ENCODE measurements at regions not wholly inside any gene's neighbourhood (a gene's known extent, or its start where the extent isn't known, plus 50 kb on each side); places are given as distances from the start of the nearest gene placed in this dataset.
"Not testable (repeated sequence)": the region's sequence is repeated elsewhere in the genome, so short reads cannot be mapped to it uniquely, and the experiment has no call there.

- no peak for FAIRE-seq
Measured at GRCh38 chr2:128416806-128417205, 98.1 kb upstream of the HS6ST1 start.

GRCh38 chr2:128417264-128417663 lies 98.6 kb upstream of the HS6ST1 start:
- FAIRE-seq, result not testable (repeated sequence)

GRCh38 chr2:128420131-128420530 lies 101.5 kb upstream of the HS6ST1 start:
- FAIRE-seq, result no peak

- no peak for FAIRE-seq
Measured at GRCh38 chr2:128420776-128421175, 102.1 kb upstream of the HS6ST1 start.

GRCh38 chr2:128421286-128421685 lies 102.6 kb upstream of the HS6ST1 start:
- FAIRE-seq, result no peak

GRCh38 chr2:128421861-128422311 lies 103.2 kb upstream of the HS6ST1 start:
- no peak for FAIRE-seq

GRCh38 chr2:128422571-128422970 lies 103.9 kb upstream of the HS6ST1 start:
- FAIRE-seq, result no peak

- no peak for FAIRE-seq
Measured at GRCh38 chr2:128423788-128424165, 105.1 kb upstream of the HS6ST1 start.

GRCh38 chr2:128424406-128425171 lies 105.9 kb upstream of the HS6ST1 start:
- no peak for FAIRE-seq

- FAIRE-seq, result no peak
Measured at GRCh38 chr2:128425216-128425615, 106.5 kb upstream of the HS6ST1 start.

- FAIRE-seq, result no peak
Measured at GRCh38 chr2:128425731-128426620, 107.3 kb upstream of the HS6ST1 start.

- FAIRE-seq, result no peak
Measured at GRCh38 chr2:128427413-128427755, 108.7 kb upstream of the HS6ST1 start.

- FAIRE-seq, result no peak
Measured at GRCh38 chr2:128428415-128428814, 109.7 kb upstream of the HS6ST1 start.

GRCh38 chr2:128432423-128432822 lies 113.8 kb upstream of the HS6ST1 start:
- no peak for FAIRE-seq

GRCh38 chr2:128433911-128434550 lies 115.4 kb upstream of the HS6ST1 start:
- FAIRE-seq, result no peak

- no peak for FAIRE-seq
Measured at GRCh38 chr2:128435576-128436478, 117.2 kb upstream of the HS6ST1 start.

- no peak for FAIRE-seq
Measured at GRCh38 chr2:128436479-128437203, 118.0 kb upstream of the HS6ST1 start.

- no peak for FAIRE-seq
Measured at GRCh38 chr2:128437204-128437565, 118.5 kb upstream of the HS6ST1 start.

GRCh38 chr2:128438091-128438490 lies 119.4 kb upstream of the HS6ST1 start:
- no peak for FAIRE-seq

GRCh38 chr2:128438586-128438985 lies 119.9 kb upstream of the HS6ST1 start:
- no peak for FAIRE-seq

GRCh38 chr2:128439031-128439790 lies 120.5 kb upstream of the HS6ST1 start:
- FAIRE-seq, result no peak

Measured in endometrium (tissue), 2 donors.